HG03025 (cell line): ENCODE measurements at regions not wholly inside any gene's neighbourhood (a gene's known extent, or its start where the extent isn't known, plus 50 kb on each side); places are given as distances from the start of the nearest gene placed in this dataset.
A peak's percentile ranks its signal among the peaks of the same experiment; 100 is the strongest.
"Not testable (repeated sequence)": the region's sequence is repeated elsewhere in the genome, so short reads cannot be mapped to it uniquely, and the experiment has no call there.

Experiments used
- ATAC-seq: cut with Tn5 transposase; IDR thresholded peaks from one replicate; pipeline ENCODE4 v1.9.1; 2021; ENCODE audit warnings: mild to moderate bottlenecking, moderate library complexity; ENCODE audit not compliant: unreplicated experiment, low FRiP score

GRCh38 chr6:140027219-140027618 is 652.8 kb upstream of the CITED2 start:
- no peak for ATAC-seq

GRCh38 chr6:140026546-140026945 is 652.1 kb upstream of the CITED2 start:
- no peak for ATAC-seq

DNA sequence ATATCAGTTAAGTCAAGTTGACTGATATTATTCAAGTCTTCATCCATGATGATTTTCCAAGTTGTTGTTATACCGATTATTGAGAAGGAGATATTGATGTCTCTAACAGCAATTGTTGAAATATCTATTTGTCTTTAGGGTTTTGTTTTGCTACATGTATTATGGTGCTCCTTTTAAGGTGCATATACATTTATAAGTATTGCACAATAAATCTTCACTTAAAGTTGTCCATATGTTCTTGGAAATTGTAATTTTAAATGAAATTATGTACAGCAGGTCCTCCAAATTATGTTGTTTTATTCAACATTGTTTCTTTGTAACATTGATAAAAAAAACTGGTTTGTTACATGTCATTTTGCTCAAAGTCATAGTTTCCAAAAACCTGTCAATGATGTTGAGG is 650.7 kb upstream of the CITED2 start:
- ATAC-seq, result no peak

GRCh38 chr6:140020207-140020791 is 645.9 kb upstream of the CITED2 start:
- no peak for ATAC-seq

DNA sequence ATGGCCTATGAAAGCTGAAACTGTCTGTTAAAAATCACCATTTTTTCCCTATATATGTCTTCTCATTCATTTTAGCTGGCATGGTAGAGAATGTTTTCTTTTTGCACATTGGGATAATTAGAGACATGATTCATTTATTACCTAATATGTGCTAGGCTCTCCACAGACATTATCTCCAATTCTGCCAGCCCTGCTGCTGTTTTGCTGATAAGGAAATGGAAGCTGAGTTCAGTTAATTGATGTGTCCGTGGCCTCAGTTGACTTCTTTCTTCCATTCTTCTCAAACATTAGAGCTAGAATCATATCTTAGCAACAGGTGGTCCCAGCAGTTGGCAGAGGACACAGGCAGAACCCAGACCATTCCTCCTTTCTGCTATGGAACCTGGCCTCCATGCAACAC is 644.1 kb upstream of the CITED2 start:
- ATAC-seq, result no peak

DNA sequence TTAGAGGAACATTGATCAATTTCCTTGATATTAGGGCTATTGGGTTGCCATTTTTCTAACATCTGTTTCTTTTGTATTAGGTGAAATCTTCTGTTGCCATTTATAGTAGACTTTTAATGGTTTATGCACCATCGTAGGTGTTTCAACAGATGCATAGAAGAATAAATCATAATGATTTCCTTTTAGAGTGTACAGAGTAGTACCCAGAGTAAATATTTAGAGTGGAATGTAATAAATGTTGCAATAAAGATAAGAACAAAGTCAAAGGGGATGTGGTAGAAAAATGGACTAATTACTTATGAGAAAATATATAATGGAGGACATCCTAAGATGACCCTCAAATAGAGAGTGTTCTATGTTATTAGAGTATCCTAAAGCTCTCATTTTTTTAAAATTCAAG is 643.0 kb upstream of the CITED2 start:
- ATAC-seq, result no peak

DNA sequence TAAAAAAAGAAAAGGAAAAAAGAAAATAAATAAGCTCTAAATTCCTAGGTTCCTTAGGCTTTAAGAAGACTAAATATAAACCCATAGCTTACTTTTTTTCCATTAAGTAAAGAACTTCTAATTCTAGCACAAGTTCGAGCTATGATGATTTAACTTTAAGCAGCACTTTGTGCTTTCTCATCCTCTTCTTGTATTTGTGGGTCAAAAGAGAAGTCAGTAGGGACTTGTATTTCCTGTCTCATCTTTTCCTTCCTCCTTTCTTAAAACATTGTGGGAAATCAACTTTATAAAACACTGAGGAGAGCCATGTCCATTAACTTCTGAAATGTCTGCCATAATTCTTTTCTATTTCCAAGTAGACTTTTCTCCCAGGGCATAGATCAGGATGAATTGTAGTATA is 637.7 kb upstream of the CITED2 start:
- no peak for ATAC-seq

DNA sequence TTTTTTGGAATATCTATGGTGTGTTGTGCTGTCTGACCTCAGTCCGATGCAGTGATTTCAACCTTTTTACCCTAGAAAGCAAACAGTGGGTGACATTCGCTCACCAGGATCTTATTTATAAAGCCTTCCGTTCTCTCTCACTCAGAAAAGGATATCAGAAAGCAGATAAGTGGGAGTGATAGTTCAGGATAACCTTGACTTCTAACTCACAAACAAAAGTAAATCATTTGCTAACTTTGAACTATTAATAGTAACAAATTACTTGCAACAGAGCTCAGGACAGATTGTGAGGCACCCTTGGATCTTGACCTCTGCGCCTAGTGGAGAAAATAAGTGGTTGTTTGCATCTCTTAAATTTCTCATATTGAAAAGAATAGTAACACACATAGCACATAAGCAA is 637.1 kb upstream of the CITED2 start:
- no peak for ATAC-seq

DNA sequence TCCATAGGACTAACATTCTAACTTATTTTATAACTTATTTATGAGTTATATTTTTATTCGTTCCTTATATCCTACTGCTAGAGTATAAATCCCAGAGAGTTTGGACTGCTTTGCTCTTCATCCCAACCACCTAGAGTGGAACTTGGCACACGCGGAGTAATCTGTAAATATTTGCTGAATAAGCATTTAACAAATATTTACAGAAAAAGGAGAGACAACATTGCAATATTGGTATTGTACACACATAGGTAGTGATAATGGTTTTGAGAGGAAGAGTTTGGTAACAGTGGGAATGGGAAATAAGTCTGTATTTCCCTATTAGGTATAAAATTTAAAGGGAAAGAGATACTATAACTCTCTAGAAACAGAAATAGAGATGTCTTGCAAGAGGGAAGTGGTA is 634.8 kb upstream of the CITED2 start:
- ATAC-seq, result no peak

GRCh38 chr6:140007525-140007924 is 633.1 kb upstream of the CITED2 start:
- ATAC-seq, result no peak

- ATAC-seq, result no peak
These were observed 628.8 kb upstream of the CITED2 start for GRCh38 chr6:140003217-140003616.

DNA sequence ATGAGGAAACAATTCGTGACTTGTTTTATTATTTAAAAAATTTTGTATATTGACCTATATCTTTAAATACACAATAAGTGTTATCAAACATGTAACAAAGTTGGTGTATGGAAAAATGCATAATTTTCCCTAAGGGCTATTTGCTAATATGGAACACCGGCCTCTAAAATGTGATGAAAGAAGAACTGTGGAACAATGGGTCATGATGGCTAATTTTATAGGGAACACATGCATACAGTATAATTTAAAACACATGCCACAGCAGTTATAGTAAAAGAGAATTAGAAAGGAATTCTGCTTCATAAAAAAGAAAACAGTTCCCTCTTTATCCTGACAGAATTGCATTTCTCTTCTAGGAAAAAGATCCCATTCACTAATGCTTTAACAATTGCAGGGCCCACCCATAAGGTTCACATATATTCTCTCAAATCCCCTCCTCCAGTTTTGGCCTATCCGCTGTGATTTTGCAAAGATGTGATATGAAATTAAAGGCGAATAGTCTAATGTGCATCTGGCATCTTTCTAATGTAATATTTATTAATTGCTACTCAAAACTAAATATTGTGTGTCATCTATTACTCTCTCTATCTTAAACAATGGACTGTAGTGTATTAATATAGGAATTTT is 628.1 kb upstream of the CITED2 start:
- ATAC-seq, result no peak

DNA sequence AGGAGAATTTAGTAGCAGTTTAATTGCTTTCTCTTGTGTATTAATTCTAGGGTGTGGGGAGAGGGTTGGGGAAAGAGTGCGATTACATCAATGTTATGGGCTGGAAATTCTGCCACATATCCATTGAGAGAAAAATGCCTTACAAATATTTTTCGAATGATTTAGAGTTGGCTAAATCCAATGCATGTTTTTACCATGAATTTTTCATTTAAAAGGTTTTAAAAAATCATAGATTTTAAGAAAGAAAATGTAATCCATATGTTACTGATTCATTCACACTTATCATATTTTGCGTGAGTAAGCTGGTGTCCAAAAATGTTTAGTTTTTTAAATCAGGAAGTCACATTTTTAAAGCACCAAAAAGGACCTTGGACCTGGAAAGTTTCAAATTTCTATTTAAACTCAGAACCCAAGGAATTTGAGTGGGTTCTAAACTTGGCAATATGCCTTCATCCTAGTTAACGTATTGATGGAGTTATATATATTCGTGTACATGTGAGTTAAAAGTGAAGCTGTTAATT is 627.4 kb upstream of the CITED2 start:
- no peak for ATAC-seq

- no peak for ATAC-seq
These were observed 626.6 kb upstream of the CITED2 start for GRCh38 chr6:140001005-140001404.

- not testable (repeated sequence) for ATAC-seq
These were observed 625.2 kb upstream of the CITED2 start for GRCh38 chr6:139999661-140000060.

GRCh38 chr6:139998478-139998877 is 624.0 kb upstream of the CITED2 start:
- ATAC-seq, result not testable (repeated sequence)

GRCh38 chr6:139996253-139996834 is 621.9 kb upstream of the CITED2 start:
- ATAC-seq, result peak; percentile 68

- ATAC-seq, result no peak
These were observed 620.5 kb upstream of the CITED2 start for GRCh38 chr6:139994998-139995397.

- no peak for ATAC-seq
These were observed 616.5 kb upstream of the CITED2 start for GRCh38 chr6:139990856-139991465.

DNA sequence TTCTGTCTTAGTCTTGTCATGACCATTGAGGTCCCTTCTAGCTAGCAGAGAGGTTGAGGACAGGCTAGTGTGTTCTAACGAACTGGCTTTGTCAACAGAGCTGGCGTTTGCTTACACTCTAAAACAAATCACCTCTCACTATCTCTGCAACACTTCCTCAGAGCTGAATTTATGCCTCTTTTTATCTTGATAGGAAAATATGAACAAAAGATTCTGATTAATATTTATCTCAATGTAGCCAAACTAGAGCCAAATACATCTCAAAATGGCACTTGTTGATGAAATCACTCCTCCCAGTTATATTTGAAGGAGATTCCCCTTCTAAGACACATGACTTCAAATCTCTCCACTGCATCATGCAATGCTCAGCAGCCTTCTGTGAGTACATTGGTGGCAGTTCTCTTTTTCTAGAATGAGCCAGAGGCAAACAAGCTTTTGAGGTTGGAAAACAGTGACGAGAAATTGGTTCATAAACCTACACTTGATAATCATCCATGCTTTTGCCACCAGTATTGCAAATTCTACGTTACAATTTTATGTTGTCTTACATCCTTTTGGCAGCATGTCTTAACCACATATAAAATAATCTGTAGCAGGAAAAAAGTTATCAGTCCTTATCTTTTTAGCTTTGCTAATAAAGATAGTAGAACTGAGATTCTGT is 615.7 kb upstream of the CITED2 start:
- no peak for ATAC-seq

DNA sequence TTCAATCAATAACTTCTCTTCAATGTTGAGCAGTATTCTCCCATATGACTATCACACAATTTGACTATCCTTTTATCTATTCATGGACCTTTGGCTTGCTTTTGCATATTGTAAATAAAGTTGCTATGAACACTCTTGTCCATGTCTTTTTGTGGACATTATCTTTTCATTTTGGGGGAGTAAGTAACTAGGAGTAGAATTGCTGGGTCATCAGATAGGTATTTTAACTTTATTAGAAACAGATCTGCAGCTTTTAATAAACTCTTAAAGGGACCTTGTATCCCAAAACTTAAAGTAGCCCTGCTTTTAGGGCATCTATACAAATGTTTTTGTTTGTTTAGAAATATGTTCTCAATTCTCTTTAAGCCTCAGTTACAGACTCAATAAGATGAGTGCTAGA is 614.2 kb upstream of the CITED2 start:
- ATAC-seq, result no peak
